ENCODE measurements at regions not wholly inside any gene's neighbourhood (a gene's known extent, or its start where the extent isn't known, plus 50 kb on each side); places are given as distances from the start of the nearest gene placed in this dataset.

DNA sequence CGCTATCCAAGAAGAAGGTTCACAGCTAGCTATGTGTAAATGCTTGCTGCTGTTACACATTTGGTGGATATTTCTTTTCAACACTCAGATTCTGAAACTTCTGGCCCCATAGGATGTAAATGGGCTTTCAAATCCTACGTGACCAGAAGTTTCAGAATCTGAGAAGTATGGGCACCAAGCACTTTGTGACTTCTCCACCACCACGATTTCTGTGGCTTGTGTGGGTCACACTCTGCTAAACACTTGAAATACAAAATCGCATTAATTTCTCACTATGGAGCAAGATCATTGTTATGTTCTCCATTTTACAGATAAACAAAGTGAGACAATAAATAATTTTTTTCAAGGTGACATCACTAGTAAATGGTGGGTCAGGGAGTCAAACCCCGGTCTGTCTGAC is 259.4 kb upstream of the JADE1 start:
- TF ChIP-seq YY1 (IDR thresholded peaks at IDR 0.05; ENCODE audit: insufficient read depth, insufficient read length) (no peak), ZNF274 (IDR thresholded peaks at IDR 0.05; ENCODE audit: low read depth, low read length) (no peak), SUZ12 (IDR thresholded peaks at IDR 0.05; ENCODE audit: extremely low read depth, insufficient read depth, insufficient read length) (no peak)

Measured in NT2/D1 (cell line).